GM23338 (cell line): ENCODE measurements at regions not wholly inside any gene's neighbourhood (a gene's known extent, or its start where the extent isn't known, plus 50 kb on each side); places are given as distances from the start of the nearest gene placed in this dataset.

Experiments used
- ATAC-seq: fragments of 200-7000 bp; cut with Tn5 transposase; 3 replicates; pipeline ENCODE4 v1.9.1; 2020
- DNase-seq: peaks from one replicate; pipeline ENCODE4 v3.0.0-alpha.2; 2015; ENCODE audit warnings: low spot score
- H2AFZ ChIP-seq: fragments of 200-600 bp; sonication (generic); 2 replicates; pipeline ENCODE4 v1.8.0; 2016; ENCODE audit warnings: antibody characterized with exemption, mild to moderate bottlenecking, moderate library complexity
- H3F3A ChIP-seq: fragments of 200-600 bp; sonication (generic); replicated peaks from 2 replicates; pipeline ENCODE4 v1.8.0; 2017; ENCODE audit warnings: antibody characterized with exemption, mixed run types, low read depth
- H3K27ac ChIP-seq: fragments of 200-600 bp; sonication (generic); 2 replicates; pipeline ENCODE4 v1.6.1; 2016; ENCODE audit warnings: low read depth
- H3K27me3 ChIP-seq: fragments of 200-600 bp; sonication (generic); 2 replicates; pipeline ENCODE4 v1.8.0; 2016; ENCODE audit warnings: mild to moderate bottlenecking, mixed run types, moderate library complexity; ENCODE audit not compliant: insufficient read depth
- H3K36me3 ChIP-seq: fragments of 200-600 bp; sonication (generic); 2 replicates; pipeline ENCODE4 v1.8.0; 2016; ENCODE audit warnings: mild to moderate bottlenecking; ENCODE audit not compliant: insufficient read depth
- H3K4me1 ChIP-seq: fragments of 200-600 bp; sonication (generic); 2 replicates; pipeline ENCODE4 v1.8.0; 2016; ENCODE audit warnings: mild to moderate bottlenecking, moderate library complexity; ENCODE audit not compliant: insufficient read depth
- H3K4me2 ChIP-seq: fragments of 200-600 bp; sonication (generic); 2 replicates; pipeline ENCODE4 v1.7.1; 2017; ENCODE audit warnings: mixed run types
- H3K4me3 ChIP-seq: fragments of 200-600 bp; sonication (generic); 2 replicates; pipeline ENCODE4 v1.6.1; 2016; ENCODE audit warnings: mixed run types
- H3K79me2 ChIP-seq: fragments of 200-600 bp; sonication (generic); replicated peaks from 2 replicates; pipeline ENCODE4 v1.8.0; 2017; ENCODE audit warnings: mild to moderate bottlenecking; ENCODE audit not compliant: insufficient read depth
- H3K9me2 ChIP-seq: fragments of 200-600 bp; sonication (generic); 2 replicates; pipeline ENCODE4 v1.8.0; 2017; ENCODE audit not compliant: insufficient read depth
- H4K20me1 ChIP-seq: fragments of 200-600 bp; sonication (generic); replicated peaks from 2 replicates; pipeline ENCODE4 v1.8.0; 2017; ENCODE audit warnings: mild to moderate bottlenecking; ENCODE audit not compliant: insufficient read depth
- H3K27ac Mint-ChIP-seq: 2 replicates; pipeline ENCODE4 v1.8.0; 2020; ENCODE audit warnings: inconsistent platforms, mild to moderate bottlenecking, moderate library complexity, mixed read lengths
- H3K27me3 Mint-ChIP-seq: 3 replicates; pipeline ENCODE4 v1.8.0; 2022; ENCODE audit warnings: low read depth, mild to moderate bottlenecking, moderate library complexity, mixed read lengths, inconsistent platforms; ENCODE audit not compliant: insufficient read depth, poor library complexity
- H3K36me3 Mint-ChIP-seq: 3 replicates; pipeline ENCODE4 v1.8.0; 2021; ENCODE audit warnings: low read depth, mild to moderate bottlenecking, inconsistent platforms, moderate library complexity, mixed read lengths
- H3K4me1 Mint-ChIP-seq: 3 replicates; pipeline ENCODE4 v1.8.0; 2020; ENCODE audit warnings: mild to moderate bottlenecking, inconsistent platforms, mixed read lengths
- H3K4me3 Mint-ChIP-seq: 3 replicates; pipeline ENCODE4 v1.8.0; 2021; ENCODE audit warnings: moderate library complexity, mild to moderate bottlenecking, inconsistent platforms, mixed read lengths
- H3K9me3 Mint-ChIP-seq: 3 replicates; pipeline ENCODE4 v1.8.0; 2020; ENCODE audit warnings: moderate library complexity, mild to moderate bottlenecking, inconsistent platforms, mixed read lengths
- CREB1 ChIP-seq: fragments of 250-450 bp; sonication (Bioruptor Pico); IDR thresholded peaks from 2 replicates; pipeline ENCODE4 v1.5.0; 2020; ENCODE audit warnings: low read depth, mild to moderate bottlenecking, moderate library complexity
- EZH2 ChIP-seq: fragments of 200-600 bp; sonication (generic); IDR thresholded peaks from one replicate; pipeline ENCODE4 v1.8.0; 2017; ENCODE audit warnings: antibody characterized with exemption, mild to moderate bottlenecking, low read depth; ENCODE audit not compliant: unreplicated experiment
- EZH2phosphoT487 ChIP-seq: fragments of 200-600 bp; sonication (generic); IDR thresholded peaks from one replicate; pipeline ENCODE4 v1.8.1; 2018; ENCODE audit warnings: antibody characterized with exemption; ENCODE audit not compliant: unreplicated experiment
- JUNB ChIP-seq: IDR thresholded peaks from one replicate; pipeline ENCODE4 v1.6.1; 2016; ENCODE audit warnings: antibody characterized with exemption; ENCODE audit not compliant: unreplicated experiment
- POLR2AphosphoS5 ChIP-seq: IDR thresholded peaks from 2 replicates; pipeline ENCODE4 v1.6.1; 2016; ENCODE audit warnings: antibody characterized with exemption, low read depth
- STAT1 ChIP-seq: IDR thresholded peaks from one replicate; pipeline ENCODE4 v1.6.1; 2016; ENCODE audit warnings: antibody characterized with exemption; ENCODE audit not compliant: unreplicated experiment
- ZNF114 ChIP-seq: fragments of 250-450 bp; sonication (Bioruptor Pico); IDR thresholded peaks from 2 replicates; pipeline ENCODE4 v1.5.0; 2020; ENCODE audit warnings: mild to moderate bottlenecking, moderate library complexity
- TF ChIP-seq, protein P1 (sequence below), 2 experiments: fragments of 200-600 bp in 1 of 2; sonication (generic) in 1 of 2; conservative IDR thresholded peaks; 2 replicates each; pipeline versions ENCODE4 v1.5.1 to v1.6.1; 2016 to 2017; ENCODE audit warnings: antibody characterized with exemption in 2 of 2, low read depth in 2 of 2, mild to moderate bottlenecking in 2 of 2, moderate library complexity in 1 of 2
- TF ChIP-seq, protein P2 (sequence below): fragments of 250-450 bp; sonication (Bioruptor Pico); IDR thresholded peaks from 2 replicates; pipeline ENCODE4 v1.5.0; 2020; ENCODE audit warnings: mild to moderate bottlenecking, moderate library complexity

DNA sequence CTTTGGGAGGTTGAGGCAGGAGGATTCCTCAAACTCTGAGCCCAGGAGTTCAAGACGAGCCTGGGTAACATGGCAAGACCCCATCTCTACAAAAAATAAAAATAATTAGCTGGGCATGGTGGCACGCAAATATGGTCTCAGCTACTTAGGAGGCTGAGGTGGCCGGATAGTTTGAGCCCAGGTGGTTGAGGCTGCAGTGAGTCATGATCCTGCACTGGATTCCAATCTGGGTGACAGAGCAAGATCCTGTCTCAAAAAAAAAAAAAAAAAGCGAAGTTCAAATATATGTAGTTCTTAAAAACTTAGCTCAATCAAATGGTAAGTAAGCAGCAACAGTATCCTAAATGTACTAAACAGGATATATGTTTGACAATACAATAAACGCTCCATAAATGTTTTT, 85.5 kb upstream of the SSTR1 start:
- Histone ChIP-seq H3K9me2 (no peaks in the 10 kb centered on the region; the same call in 1 of the 2 replicates), H3K27me3 (no peaks in the 10 kb centered on the region), H2AFZ (no peak overlapping the region), H3K36me3 (no peaks in the 10 kb centered on the region), H3K79me2 (no peaks in the 10 kb centered on the region), H3K4me1 (peaks cover 22% of the 10 kb centered on the region), H3K4me3 (no peak overlapping the region), H3K4me2 (no peak overlapping the region), H3F3A (no peaks in the 10 kb centered on the region), H4K20me1 (no peaks in the 10 kb centered on the region), H3K27ac (no peak overlapping the region)
- Mint-ChIP-seq H3K27me3 (peaks cover 3% of the 10 kb centered on the region), H3K36me3 (peaks cover 16% of the 10 kb centered on the region), H3K27ac (no peak overlapping the region), H3K9me3 (peaks cover 11% of the 10 kb centered on the region), H3K4me3 (no peak overlapping the region), H3K4me1 (peaks cover 36% of the 10 kb centered on the region)
- TF ChIP-seq POLR2AphosphoS5 = no peak
- no peak for TF ChIP-seq CREB1 (CRISPR knock-in tag)
- DNase-seq (no peak), ATAC-seq (no peak)

DNA sequence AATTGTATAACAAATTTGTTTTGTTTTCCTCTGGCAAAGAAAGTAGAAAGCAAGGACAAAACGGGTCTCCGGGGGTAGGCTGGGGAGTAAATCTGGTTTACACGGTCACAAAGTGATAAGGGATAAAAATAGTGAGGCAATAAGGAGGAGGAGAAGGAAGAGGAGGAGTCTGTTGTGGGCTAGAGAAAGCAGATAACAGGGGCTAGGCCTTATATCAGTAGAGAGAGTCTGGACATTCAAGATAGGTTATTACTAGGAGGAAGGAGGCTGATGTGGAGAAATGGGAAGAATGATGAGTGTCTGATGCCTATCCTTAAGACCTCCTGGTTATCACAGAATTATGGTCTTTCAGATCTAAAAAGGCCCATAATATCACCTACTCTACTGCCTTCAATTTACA, 83.2 kb upstream of the SSTR1 start:
- peaks cover 43% of the 10 kb centered on the region for H3K4me1 Mint-ChIP-seq
- TF ChIP-seq, protein P1, sequence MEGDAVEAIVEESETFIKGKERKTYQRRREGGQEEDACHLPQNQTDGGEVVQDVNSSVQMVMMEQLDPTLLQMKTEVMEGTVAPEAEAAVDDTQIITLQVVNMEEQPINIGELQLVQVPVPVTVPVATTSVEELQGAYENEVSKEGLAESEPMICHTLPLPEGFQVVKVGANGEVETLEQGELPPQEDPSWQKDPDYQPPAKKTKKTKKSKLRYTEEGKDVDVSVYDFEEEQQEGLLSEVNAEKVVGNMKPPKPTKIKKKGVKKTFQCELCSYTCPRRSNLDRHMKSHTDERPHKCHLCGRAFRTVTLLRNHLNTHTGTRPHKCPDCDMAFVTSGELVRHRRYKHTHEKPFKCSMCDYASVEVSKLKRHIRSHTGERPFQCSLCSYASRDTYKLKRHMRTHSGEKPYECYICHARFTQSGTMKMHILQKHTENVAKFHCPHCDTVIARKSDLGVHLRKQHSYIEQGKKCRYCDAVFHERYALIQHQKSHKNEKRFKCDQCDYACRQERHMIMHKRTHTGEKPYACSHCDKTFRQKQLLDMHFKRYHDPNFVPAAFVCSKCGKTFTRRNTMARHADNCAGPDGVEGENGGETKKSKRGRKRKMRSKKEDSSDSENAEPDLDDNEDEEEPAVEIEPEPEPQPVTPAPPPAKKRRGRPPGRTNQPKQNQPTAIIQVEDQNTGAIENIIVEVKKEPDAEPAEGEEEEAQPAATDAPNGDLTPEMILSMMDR (conservative IDR thresholded peaks at IDR 0.05; ENCODE audit: low read depth in 2 of 2) = no peak
- no peak for TF ChIP-seq JUNB
- TF ChIP-seq EZH2phosphoT487 = no peak
- TF ChIP-seq ZNF114 (CRISPR knock-in tag) = no peak
- TF ChIP-seq POLR2AphosphoS5 = no peak
- TF ChIP-seq, protein P2, sequence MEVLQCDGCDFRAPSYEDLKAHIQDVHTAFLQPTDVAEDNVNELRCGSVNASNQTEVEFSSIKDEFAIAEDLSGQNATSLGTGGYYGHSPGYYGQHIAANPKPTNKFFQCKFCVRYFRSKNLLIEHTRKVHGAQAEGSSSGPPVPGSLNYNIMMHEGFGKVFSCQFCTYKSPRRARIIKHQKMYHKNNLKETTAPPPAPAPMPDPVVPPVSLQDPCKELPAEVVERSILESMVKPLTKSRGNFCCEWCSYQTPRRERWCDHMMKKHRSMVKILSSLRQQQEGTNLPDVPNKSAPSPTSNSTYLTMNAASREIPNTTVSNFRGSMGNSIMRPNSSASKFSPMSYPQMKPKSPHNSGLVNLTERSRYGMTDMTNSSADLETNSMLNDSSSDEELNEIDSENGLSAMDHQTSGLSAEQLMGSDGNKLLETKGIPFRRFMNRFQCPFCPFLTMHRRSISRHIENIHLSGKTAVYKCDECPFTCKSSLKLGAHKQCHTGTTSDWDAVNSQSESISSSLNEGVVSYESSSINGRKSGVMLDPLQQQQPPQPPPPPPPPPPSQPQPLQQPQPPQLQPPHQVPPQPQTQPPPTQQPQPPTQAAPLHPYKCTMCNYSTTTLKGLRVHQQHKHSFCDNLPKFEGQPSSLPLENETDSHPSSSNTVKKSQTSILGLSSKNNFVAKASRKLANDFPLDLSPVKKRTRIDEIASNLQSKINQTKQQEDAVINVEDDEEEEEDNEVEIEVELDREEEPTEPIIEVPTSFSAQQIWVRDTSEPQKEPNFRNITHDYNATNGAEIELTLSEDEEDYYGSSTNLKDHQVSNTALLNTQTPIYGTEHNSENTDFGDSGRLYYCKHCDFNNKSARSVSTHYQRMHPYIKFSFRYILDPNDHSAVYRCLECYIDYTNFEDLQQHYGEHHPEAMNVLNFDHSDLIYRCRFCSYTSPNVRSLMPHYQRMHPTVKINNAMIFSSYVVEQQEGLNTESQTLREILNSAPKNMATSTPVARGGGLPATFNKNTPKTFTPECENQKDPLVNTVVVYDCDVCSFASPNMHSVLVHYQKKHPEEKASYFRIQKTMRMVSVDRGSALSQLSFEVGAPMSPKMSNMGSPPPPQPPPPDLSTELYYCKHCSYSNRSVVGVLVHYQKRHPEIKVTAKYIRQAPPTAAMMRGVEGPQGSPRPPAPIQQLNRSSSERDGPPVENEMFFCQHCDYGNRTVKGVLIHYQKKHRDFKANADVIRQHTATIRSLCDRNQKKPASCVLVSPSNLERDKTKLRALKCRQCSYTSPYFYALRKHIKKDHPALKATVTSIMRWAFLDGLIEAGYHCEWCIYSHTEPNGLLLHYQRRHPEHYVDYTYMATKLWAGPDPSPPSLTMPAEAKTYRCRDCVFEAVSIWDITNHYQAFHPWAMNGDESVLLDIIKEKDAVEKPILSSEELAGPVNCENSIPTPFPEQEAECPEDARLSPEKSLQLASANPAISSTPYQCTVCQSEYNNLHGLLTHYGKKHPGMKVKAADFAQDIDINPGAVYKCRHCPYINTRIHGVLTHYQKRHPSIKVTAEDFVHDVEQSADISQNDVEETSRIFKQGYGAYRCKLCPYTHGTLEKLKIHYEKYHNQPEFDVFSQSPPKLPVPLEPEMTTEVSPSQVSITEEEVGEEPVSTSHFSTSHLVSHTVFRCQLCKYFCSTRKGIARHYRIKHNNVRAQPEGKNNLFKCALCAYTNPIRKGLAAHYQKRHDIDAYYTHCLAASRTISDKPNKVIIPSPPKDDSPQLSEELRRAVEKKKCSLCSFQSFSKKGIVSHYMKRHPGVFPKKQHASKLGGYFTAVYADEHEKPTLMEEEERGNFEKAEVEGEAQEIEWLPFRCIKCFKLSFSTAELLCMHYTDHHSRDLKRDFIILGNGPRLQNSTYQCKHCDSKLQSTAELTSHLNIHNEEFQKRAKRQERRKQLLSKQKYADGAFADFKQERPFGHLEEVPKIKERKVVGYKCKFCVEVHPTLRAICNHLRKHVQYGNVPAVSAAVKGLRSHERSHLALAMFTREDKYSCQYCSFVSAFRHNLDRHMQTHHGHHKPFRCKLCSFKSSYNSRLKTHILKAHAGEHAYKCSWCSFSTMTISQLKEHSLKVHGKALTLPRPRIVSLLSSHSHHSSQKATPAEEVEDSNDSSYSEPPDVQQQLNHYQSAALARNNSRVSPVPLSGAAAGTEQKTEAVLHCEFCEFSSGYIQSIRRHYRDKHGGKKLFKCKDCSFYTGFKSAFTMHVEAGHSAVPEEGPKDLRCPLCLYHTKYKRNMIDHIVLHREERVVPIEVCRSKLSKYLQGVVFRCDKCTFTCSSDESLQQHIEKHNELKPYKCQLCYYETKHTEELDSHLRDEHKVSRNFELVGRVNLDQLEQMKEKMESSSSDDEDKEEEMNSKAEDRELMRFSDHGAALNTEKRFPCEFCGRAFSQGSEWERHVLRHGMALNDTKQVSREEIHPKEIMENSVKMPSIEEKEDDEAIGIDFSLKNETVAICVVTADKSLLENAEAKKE = no peak
- no peak for TF ChIP-seq STAT1
- no peak for TF ChIP-seq EZH2
- TF ChIP-seq CREB1 (CRISPR knock-in tag) = no peak
- no peaks in the 10 kb centered on the region for H3K27me3 ChIP-seq

More for the DNA sequence above, 83.2 kb upstream of the SSTR1 start:
- no peak overlapping the region for H3K4me3 Mint-ChIP-seq
- H3K4me1 ChIP-seq = peaks cover 30% of the 10 kb centered on the region
- no peak overlapping the region for H3K4me3 ChIP-seq
- H3F3A ChIP-seq = no peaks in the 10 kb centered on the region
- no peaks in the 10 kb centered on the region for H3K9me3 Mint-ChIP-seq
- no peak overlapping the region for H3K4me2 ChIP-seq
- no peaks in the 10 kb centered on the region for H3K9me2 ChIP-seq
- H3K36me3 Mint-ChIP-seq = peaks cover under 1% of the 10 kb centered on the region; the same call in 2 of the 3 replicates
- DNase-seq = no peak
- H3K27ac ChIP-seq = no peak overlapping the region
- no peaks in the 10 kb centered on the region for H3K36me3 ChIP-seq
- H4K20me1 ChIP-seq = no peaks in the 10 kb centered on the region
- no peak overlapping the region for H2AFZ ChIP-seq
- H3K79me2 ChIP-seq = no peaks in the 10 kb centered on the region
- H3K27me3 Mint-ChIP-seq = no peaks in the 10 kb centered on the region
- H3K27ac Mint-ChIP-seq = no peak overlapping the region
- no peak for ATAC-seq
